Stimulated activated naive CD8-positive, alpha-beta T cell treated with anti-CD3 and anti-CD28 coated beads, Interleukin-15, amount 100 ng/mL, for 72 hours (primary cell): ENCODE measurements at regions not wholly inside any gene's neighbourhood (a gene's known extent, or its start where the extent isn't known, plus 50 kb on each side); places are given as distances from the start of the nearest gene placed in this dataset.
A peak's percentile ranks its signal among the peaks of the same experiment; 100 is the strongest.
"Not testable (repeated sequence)": the region's sequence is repeated elsewhere in the genome, so short reads cannot be mapped to it uniquely, and the experiment has no call there.

Source experiments
- ATAC-seq: fragments of 150-1000 bp; cut with Tn5 transposase; 2 replicates; pipeline ENCODE4 v1.10.0; 2021; ENCODE audit warnings: mild to moderate bottlenecking, moderate library complexity
- DNase-seq, 2 donors: peaks; one replicate each; pipeline ENCODE4 v3.0.0; 2021 to 2022
- H3K27ac Mint-ChIP-seq, 2 donors: one replicate each; pipeline ENCODE4 v1.8.0; 2022; ENCODE audit warnings: mild to moderate bottlenecking in 2 of 2, mixed read lengths in 2 of 2, moderate library complexity in 2 of 2
- H3K27me3 Mint-ChIP-seq: one replicate; pipeline ENCODE4 v1.8.0; 2022; ENCODE audit warnings: mixed read lengths
- H3K4me1 Mint-ChIP-seq: one replicate; pipeline ENCODE4 v1.8.0; 2022; ENCODE audit warnings: mild to moderate bottlenecking, mixed read lengths
- H3K4me3 Mint-ChIP-seq, 2 donors: one replicate each; pipeline ENCODE4 v1.8.0; 2022; ENCODE audit warnings: mild to moderate bottlenecking in 2 of 2, mixed read lengths in 2 of 2, moderate library complexity in 1 of 2
- H3K9me3 Mint-ChIP-seq, 2 donors: one replicate each; pipeline ENCODE4 v1.8.0; 2022; ENCODE audit warnings: mixed read lengths in 2 of 2

- Mint-ChIP-seq H3K4me3 (no peak overlapping the region), H3K27ac (no peak overlapping the region)
- no peak for DNase-seq
These were observed 158.2 kb downstream of the COX18 start for GRCh38 chr4:72911316-72911715.

GRCh38 chr4:72909461-72909860 lies 160.1 kb downstream of the COX18 start:
- DNase-seq (no peak), ATAC-seq (no peak)
- Mint-ChIP-seq H3K27ac (no peak overlapping the region), H3K27me3 (peaks cover 16% of the 10 kb centered on the region), H3K9me3 (peaks cover 0 to 6% of the 10 kb centered on the region in 2 donors), H3K4me1 (no peaks in the 10 kb centered on the region), H3K4me3 (no peak overlapping the region)

More at GRCh38 chr4:72911316-72911715, 158.2 kb downstream of the COX18 start:
- Mint-ChIP-seq H3K27me3 (peaks cover 27% of the 10 kb centered on the region), H3K9me3 (peaks cover 0 to 6% of the 10 kb centered on the region in 2 donors), H3K4me1 (no peaks in the 10 kb centered on the region)
- ATAC-seq: no peak

- Mint-ChIP-seq H3K4me3 (no peak overlapping the region), H3K27ac (no peak overlapping the region), H3K9me3 (peaks cover 0 to 3% of the 10 kb centered on the region in 2 donors), H3K27me3 (no peaks in the 10 kb centered on the region), H3K4me1 (no peaks in the 10 kb centered on the region)
- ATAC-seq: no peak
- DNase-seq: no peak
These were observed 167.2 kb downstream of the COX18 start for GRCh38 chr4:72902354-72902753.

- no peak for ATAC-seq
- Mint-ChIP-seq H3K4me1 (no peaks in the 10 kb centered on the region), H3K27me3 (no peaks in the 10 kb centered on the region), H3K4me3 (no peak overlapping the region), H3K9me3 (peaks cover 0 to 5% of the 10 kb centered on the region in 2 donors), H3K27ac (no peak overlapping the region)
- no peak for DNase-seq
These were observed 168.0 kb downstream of the COX18 start for GRCh38 chr4:72901553-72901952.

GRCh38 chr4:72900952-72901351 lies 168.6 kb downstream of the COX18 start:
- Mint-ChIP-seq H3K4me1 (no peaks in the 10 kb centered on the region), H3K27ac (no peak overlapping the region), H3K27me3 (no peaks in the 10 kb centered on the region), H3K4me3 (no peak overlapping the region), H3K9me3 (peaks cover 0 to 5% of the 10 kb centered on the region in 2 donors)
- no peak for DNase-seq
- ATAC-seq: no peak

GRCh38 chr4:72899621-72900020 lies 169.9 kb downstream of the COX18 start:
- ATAC-seq (no peak), DNase-seq (no peak)
- no peaks in the 10 kb centered on the region for H3K27me3 Mint-ChIP-seq
- no peak overlapping the region for H3K4me3 Mint-ChIP-seq
- H3K4me1 Mint-ChIP-seq: no peaks in the 10 kb centered on the region
- H3K27ac Mint-ChIP-seq: no peak overlapping the region
- peaks cover 0 to 5% of the 10 kb centered on the region in 2 donors for H3K9me3 Mint-ChIP-seq

- ATAC-seq: no peak
- no peaks in the 10 kb centered on the region for H3K4me1 Mint-ChIP-seq
- H3K9me3 Mint-ChIP-seq: peaks cover 0 to 5% of the 10 kb centered on the region in 2 donors
- no peaks in the 10 kb centered on the region for H3K27me3 Mint-ChIP-seq
- H3K27ac Mint-ChIP-seq: no peak overlapping the region
- no peak for DNase-seq
- H3K4me3 Mint-ChIP-seq: no peak overlapping the region
These were observed 170.3 kb downstream of the COX18 start for GRCh38 chr4:72899214-72899613.

GRCh38 chr4:72896515-72896914 lies 173.0 kb downstream of the COX18 start:
- ATAC-seq: no peak
- DNase-seq: no peak
- Mint-ChIP-seq H3K9me3 (peaks cover 0 to 5% of the 10 kb centered on the region in 2 donors), H3K27ac (no peak overlapping the region), H3K27me3 (no peaks in the 10 kb centered on the region), H3K4me1 (no peaks in the 10 kb centered on the region), H3K4me3 (no peak overlapping the region)

GRCh38 chr4:72895408-72895807 lies 174.1 kb downstream of the COX18 start:
- no peak for ATAC-seq
- Mint-ChIP-seq H3K4me1 (no peaks in the 10 kb centered on the region), H3K27me3 (no peaks in the 10 kb centered on the region), H3K27ac (no peak overlapping the region), H3K4me3 (no peak overlapping the region), H3K9me3 (peaks cover 0 to 5% of the 10 kb centered on the region in 2 donors)
- DNase-seq: no peak

- Mint-ChIP-seq H3K9me3 (peaks cover 0 to 5% of the 10 kb centered on the region in 2 donors), H3K4me1 (no peaks in the 10 kb centered on the region), H3K4me3 (no peak overlapping the region), H3K27me3 (no peaks in the 10 kb centered on the region), H3K27ac (no peak overlapping the region)
- ATAC-seq: no peak
- DNase-seq: no peak
These were observed 176.0 kb downstream of the COX18 start for GRCh38 chr4:72893354-72894066.

- ATAC-seq (no peak), DNase-seq (no peak)
- H3K4me1 Mint-ChIP-seq: no peaks in the 10 kb centered on the region
- H3K9me3 Mint-ChIP-seq: peaks cover 2 to 4% of the 10 kb centered on the region in 2 donors
- no peak overlapping the region for H3K4me3 Mint-ChIP-seq
- H3K27ac Mint-ChIP-seq: no peak overlapping the region
- H3K27me3 Mint-ChIP-seq: peaks cover 12% of the 10 kb centered on the region
These were observed 181.2 kb downstream of the COX18 start for GRCh38 chr4:72888331-72888730.

- Mint-ChIP-seq H3K9me3 (peaks cover 7 to 8% of the 10 kb centered on the region in 2 donors), H3K4me3 (no peak overlapping the region), H3K4me1 (no peaks in the 10 kb centered on the region), H3K27ac (peak overlapping the region in 1 of 2 donors; percentile 2), H3K27me3 (peaks cover 16% of the 10 kb centered on the region)
- DNase-seq (no peak), ATAC-seq (no peak)
These were observed 182.4 kb downstream of the COX18 start for GRCh38 chr4:72887152-72887551.

- ATAC-seq: no peak
- peaks cover 16% of the 10 kb centered on the region for H3K27me3 Mint-ChIP-seq
- H3K4me3 Mint-ChIP-seq: no peak overlapping the region
- H3K9me3 Mint-ChIP-seq: peaks cover 7 to 13% of the 10 kb centered on the region in 2 donors
- no peaks in the 10 kb centered on the region for H3K4me1 Mint-ChIP-seq
- no peak for DNase-seq
- no peak overlapping the region for H3K27ac Mint-ChIP-seq
These were observed 182.9 kb downstream of the COX18 start for GRCh38 chr4:72886602-72887001.

- peaks cover 16% of the 10 kb centered on the region for H3K27me3 Mint-ChIP-seq
- H3K9me3 Mint-ChIP-seq: peaks cover 7 to 14% of the 10 kb centered on the region in 2 donors
- not testable (repeated sequence) for DNase-seq, H3K4me3 Mint-ChIP-seq, ATAC-seq, H3K4me1 Mint-ChIP-seq, H3K27ac Mint-ChIP-seq
These were observed 185.3 kb downstream of the COX18 start for GRCh38 chr4:72884225-72884624.

- H3K4me3 Mint-ChIP-seq: no peak overlapping the region
- H3K27ac Mint-ChIP-seq: no peak overlapping the region
- no peaks in the 10 kb centered on the region for H3K4me1 Mint-ChIP-seq
- ATAC-seq: no peak
- peaks cover 0 to 12% of the 10 kb centered on the region in 2 donors for H3K9me3 Mint-ChIP-seq
- DNase-seq: no peak
- no peaks in the 10 kb centered on the region for H3K27me3 Mint-ChIP-seq
These were observed 192.6 kb downstream of the COX18 start for GRCh38 chr4:72876946-72877345.

- Mint-ChIP-seq H3K4me3 (no peak overlapping the region), H3K4me1 (no peaks in the 10 kb centered on the region), H3K9me3 (peaks cover 0 to 7% of the 10 kb centered on the region in 2 donors), H3K27ac (no peak overlapping the region), H3K27me3 (no peaks in the 10 kb centered on the region)
- ATAC-seq (no peak), DNase-seq (no peak)
These were observed 194.0 kb downstream of the COX18 start for GRCh38 chr4:72875545-72875944.

GRCh38 chr4:72875138-72875537 lies 194.4 kb downstream of the COX18 start:
- Mint-ChIP-seq H3K27me3 (no peaks in the 10 kb centered on the region), H3K4me1 (no peaks in the 10 kb centered on the region), H3K9me3 (peaks cover 0 to 7% of the 10 kb centered on the region in 2 donors), H3K4me3 (no peak overlapping the region), H3K27ac (no peak overlapping the region)
- no peak for DNase-seq
- ATAC-seq: no peak
